ENCODE measurements at regions not wholly inside any gene's neighbourhood (a gene's known extent, or its start where the extent isn't known, plus 50 kb on each side); places are given as distances from the start of the nearest gene placed in this dataset.
"Not testable (repeated sequence)": the region's sequence is repeated elsewhere in the genome, so short reads cannot be mapped to it uniquely, and the experiment has no call there.

GRCh38 chr13:49859560-49859959 is 67.1 kb upstream of the KPNA3 start:
- H3K27ac ChIP-seq = peak overlapping the region in 3 of 4 donors; percentile 63 to 84 (median 79)
- peaks cover 0 to 28% (median 25%) of the 10 kb centered on the region in 4 donors for H3K4me1 ChIP-seq
- no peaks in the 10 kb centered on the region for H3K27me3 ChIP-seq
- intact Hi-C loops (cut with DNase I) = loop anchor here (5.0 kb wide), 1 partner anchor 78 kb away; the partner anchor contains the start of gene SPRYD7
- no peak overlapping the region for H3K4me3 ChIP-seq
- no peaks in the 10 kb centered on the region for H3K36me3 ChIP-seq
- WGBS, 2 donors = 94 to 95% methylated on average over 5 of the region's 5 CpGs
- no peak for DNase-seq
- H3K9me3 ChIP-seq = no peaks in the 10 kb centered on the region
- TF ChIP-seq POLR2AphosphoS5 (IDR thresholded peaks at IDR 0.05) (peak in 1 of 4 donors; percentile 43), POLR2A (IDR thresholded peaks at IDR 0.05) (no peak), EP300 (IDR thresholded peaks at IDR 0.05) (no peak)

- H3K36me3 ChIP-seq = no peaks in the 10 kb centered on the region
- peaks cover 0 to 28% (median 25%) of the 10 kb centered on the region in 4 donors for H3K4me1 ChIP-seq
- DNase-seq = no peak
- peak in 3 of 4 donors; percentile 53 to 72 (median 62) for TF ChIP-seq POLR2AphosphoS5 (IDR thresholded peaks at IDR 0.05)
- no peak for TF ChIP-seq CTCF (IDR thresholded peaks at IDR 0.05)
- no peak for TF ChIP-seq POLR2A (IDR thresholded peaks at IDR 0.05)
- peak in 2 of 4 donors; percentile 59 to 79 for TF ChIP-seq EP300 (IDR thresholded peaks at IDR 0.05)
- H3K4me3 ChIP-seq = no peak overlapping the region
- no peaks in the 10 kb centered on the region for H3K9me3 ChIP-seq
- H3K27me3 ChIP-seq = no peaks in the 10 kb centered on the region
- intact Hi-C loops (cut with DNase I) = loop anchor here (5.0 kb wide), 1 partner anchor 79 kb away; the partner anchor contains the start of gene SPRYD7
- WGBS, 2 donors = 55 to 62% methylated on average over 3 of the region's 3 CpGs
- peak overlapping the region; percentile 48 to 84 (median 71) for H3K27ac ChIP-seq
Measured at GRCh38 chr13:49858178-49858856, 65.8 kb upstream of the KPNA3 start.

GRCh38 chr13:49855930-49856329 is 63.4 kb upstream of the KPNA3 start:
- 36 to 82% methylated on average over 4 of the region's 4 CpGs for WGBS, 2 donors

GRCh38 chr13:49853535-49853934 is 61.1 kb upstream of the KPNA3 start:
- Histone ChIP-seq H3K36me3 (no peaks in the 10 kb centered on the region), H3K27me3 (no peaks in the 10 kb centered on the region), H3K27ac (no peak overlapping the region), H3K4me1 (peaks cover 0 to 14% (median 11%) of the 10 kb centered on the region in 4 donors), H3K9me3 (no peaks in the 10 kb centered on the region), H3K4me3 (no peak overlapping the region)
- TF ChIP-seq POLR2A (IDR thresholded peaks at IDR 0.05) = no peak
- no peak for TF ChIP-seq EP300 (IDR thresholded peaks at IDR 0.05)
- TF ChIP-seq POLR2AphosphoS5 (IDR thresholded peaks at IDR 0.05) = no peak
- TF ChIP-seq CTCF (IDR thresholded peaks at IDR 0.05) = no peak
- WGBS, 2 donors = 89 to 96% methylated on average over 1 of the region's 1 CpG
- DNase-seq = no peak
- intact Hi-C loops (cut with DNase I) = no loop called here

More at GRCh38 chr13:49855930-49856329, 63.4 kb upstream of the KPNA3 start:
- Histone ChIP-seq H3K9me3 (no peaks in the 10 kb centered on the region), H3K4me1 (peaks cover 0 to 28% (median 25%) of the 10 kb centered on the region in 4 donors), H3K27ac (no peak overlapping the region), H3K36me3 (no peaks in the 10 kb centered on the region), H3K4me3 (no peak overlapping the region), H3K27me3 (no peaks in the 10 kb centered on the region)
- intact Hi-C loops (cut with DNase I) = loop anchor here (5.0 kb wide), 1 partner anchor 81 kb away; the partner anchor contains the start of gene SPRYD7
- TF ChIP-seq CTCF (IDR thresholded peaks at IDR 0.05) = no peak
- no peak for DNase-seq

- H3K4me3 ChIP-seq; DNase-seq; intact Hi-C loops (cut with DNase I); H3K27me3 ChIP-seq; H3K27ac ChIP-seq; H3K9me3 ChIP-seq; H3K36me3 ChIP-seq: not testable (repeated sequence)
- 74 to 83% methylated on average over 4 of the region's 4 CpGs for WGBS, 2 donors
- peaks cover 0 to 13% (median 7%) of the 10 kb centered on the region in 4 donors for H3K4me1 ChIP-seq
Measured at GRCh38 chr13:49852460-49852859, 60.0 kb upstream of the KPNA3 start.
